HFF-Myc (cell line): ENCODE measurements at regions not wholly inside any gene's neighbourhood (a gene's known extent, or its start where the extent isn't known, plus 50 kb on each side); places are given as distances from the start of the nearest gene placed in this dataset.

Experiments
- DNase-seq: peaks from one replicate; pipeline ENCODE4 v3.0.0-alpha.2; 2011; ENCODE audit warnings: low read depth; ENCODE audit errors: extremely low read depth
- H3K4me3 ChIP-seq: replicated peaks from 2 replicates; pipeline ENCODE4 v1.5.1; 2011; ENCODE audit warnings: low read depth, mild to moderate bottlenecking, control low read depth, low read length
- TF ChIP-seq, protein P1 (sequence below): IDR thresholded peaks from 2 replicates; pipeline ENCODE4 v1.5.1; 2012; ENCODE audit warnings: mild to moderate bottlenecking, low read depth, low read length, control low read depth; ENCODE audit errors: missing control alignments

DNA sequence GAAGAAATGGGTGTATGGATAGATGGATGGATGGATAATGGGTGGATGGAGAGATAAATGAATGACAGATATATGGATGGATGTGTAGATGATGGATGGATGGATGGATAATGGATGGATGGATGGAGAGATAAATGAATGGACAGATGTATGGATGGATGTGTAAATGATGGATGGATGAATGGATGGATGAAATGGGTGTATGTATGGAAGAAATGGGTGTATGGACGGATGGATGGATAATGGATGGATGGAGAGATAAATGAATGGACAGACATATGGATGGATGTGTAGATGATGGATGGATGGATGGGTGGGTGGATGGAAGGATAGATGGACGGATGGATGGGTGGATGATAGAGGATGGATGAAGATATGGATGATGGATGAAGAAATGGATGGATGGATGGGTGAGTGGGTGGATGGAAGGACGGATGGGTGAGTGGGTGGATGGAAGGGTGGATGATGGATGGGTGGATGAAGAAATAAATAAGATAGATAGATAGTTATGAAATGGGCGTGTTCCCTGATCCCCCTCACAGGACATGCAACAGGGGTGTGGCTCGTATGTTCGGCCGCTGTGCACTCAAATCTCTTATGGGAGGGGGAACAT is 91.1 kb upstream of the NKX1-1 start:
- no peak for DNase-seq
- TF ChIP-seq, protein P1, sequence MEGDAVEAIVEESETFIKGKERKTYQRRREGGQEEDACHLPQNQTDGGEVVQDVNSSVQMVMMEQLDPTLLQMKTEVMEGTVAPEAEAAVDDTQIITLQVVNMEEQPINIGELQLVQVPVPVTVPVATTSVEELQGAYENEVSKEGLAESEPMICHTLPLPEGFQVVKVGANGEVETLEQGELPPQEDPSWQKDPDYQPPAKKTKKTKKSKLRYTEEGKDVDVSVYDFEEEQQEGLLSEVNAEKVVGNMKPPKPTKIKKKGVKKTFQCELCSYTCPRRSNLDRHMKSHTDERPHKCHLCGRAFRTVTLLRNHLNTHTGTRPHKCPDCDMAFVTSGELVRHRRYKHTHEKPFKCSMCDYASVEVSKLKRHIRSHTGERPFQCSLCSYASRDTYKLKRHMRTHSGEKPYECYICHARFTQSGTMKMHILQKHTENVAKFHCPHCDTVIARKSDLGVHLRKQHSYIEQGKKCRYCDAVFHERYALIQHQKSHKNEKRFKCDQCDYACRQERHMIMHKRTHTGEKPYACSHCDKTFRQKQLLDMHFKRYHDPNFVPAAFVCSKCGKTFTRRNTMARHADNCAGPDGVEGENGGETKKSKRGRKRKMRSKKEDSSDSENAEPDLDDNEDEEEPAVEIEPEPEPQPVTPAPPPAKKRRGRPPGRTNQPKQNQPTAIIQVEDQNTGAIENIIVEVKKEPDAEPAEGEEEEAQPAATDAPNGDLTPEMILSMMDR, result no peak
- H3K4me3 ChIP-seq, result no peak overlapping the region

DNA sequence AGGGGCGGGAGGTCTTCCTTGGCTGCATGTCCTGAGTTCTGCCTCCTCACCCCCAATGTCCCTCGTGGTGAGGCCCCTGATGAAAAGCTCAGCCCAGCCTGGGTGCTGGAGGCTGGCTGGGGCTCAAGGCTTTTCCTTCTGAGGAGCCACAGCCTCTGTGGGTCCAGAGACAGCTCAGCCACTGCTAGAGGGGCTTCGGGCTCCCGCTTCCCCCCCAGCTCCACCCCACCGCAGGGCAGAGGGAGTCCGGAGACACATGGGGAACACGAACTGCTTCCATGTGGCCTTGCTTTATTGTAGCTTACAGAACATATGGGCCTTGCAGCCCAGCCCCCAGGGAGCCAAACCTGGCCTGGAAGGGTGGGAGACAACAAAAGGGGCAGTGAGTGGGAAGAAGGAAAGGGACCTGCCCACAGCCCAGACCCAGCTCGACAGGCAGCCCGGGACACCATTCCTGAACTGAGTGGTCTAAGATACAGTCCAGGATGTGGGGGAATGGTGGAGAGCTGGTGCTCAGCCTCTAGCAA is 89.9 kb upstream of the NKX1-1 start:
- no peak overlapping the region for H3K4me3 ChIP-seq
- DNase-seq, result no peak
- TF ChIP-seq, protein P1, result no peak

DNA sequence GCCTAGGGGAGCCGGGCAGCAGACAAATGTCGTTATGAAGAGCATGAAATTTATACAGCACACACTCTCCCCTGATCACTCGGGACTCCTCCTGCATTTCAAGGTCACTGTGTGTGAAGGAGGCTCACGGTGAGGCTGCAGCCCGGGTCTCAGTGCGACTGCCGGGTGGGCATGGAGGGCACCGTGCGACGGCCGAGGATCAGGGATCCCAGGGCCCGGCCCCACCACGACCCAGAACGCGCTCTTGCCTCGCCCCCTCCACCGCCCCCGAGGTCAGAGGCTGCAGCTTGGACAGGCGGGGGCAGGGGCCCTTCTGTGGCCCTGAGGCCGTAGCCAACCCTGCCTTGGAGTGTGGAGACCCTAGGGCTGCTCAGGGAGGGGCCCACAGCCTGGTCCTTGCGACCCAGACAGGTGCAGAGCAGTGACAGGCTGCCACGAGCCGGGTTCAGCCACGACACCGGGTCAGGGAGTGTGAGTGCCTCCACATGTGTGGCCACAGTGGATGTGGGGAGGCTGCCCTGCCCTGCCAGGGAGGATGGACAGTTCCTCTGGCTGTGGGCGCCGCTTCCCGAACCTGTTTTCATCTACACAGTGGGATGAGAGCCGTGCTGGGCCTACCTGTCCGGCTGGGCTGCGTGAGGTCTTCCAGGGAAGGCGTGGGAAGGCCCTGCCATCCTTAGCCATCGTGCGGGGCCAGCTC is 89.3 kb upstream of the NKX1-1 start:
- DNase-seq, result no peak
- TF ChIP-seq, protein P1, result no peak
- H3K4me3 ChIP-seq, result no peak overlapping the region

DNA sequence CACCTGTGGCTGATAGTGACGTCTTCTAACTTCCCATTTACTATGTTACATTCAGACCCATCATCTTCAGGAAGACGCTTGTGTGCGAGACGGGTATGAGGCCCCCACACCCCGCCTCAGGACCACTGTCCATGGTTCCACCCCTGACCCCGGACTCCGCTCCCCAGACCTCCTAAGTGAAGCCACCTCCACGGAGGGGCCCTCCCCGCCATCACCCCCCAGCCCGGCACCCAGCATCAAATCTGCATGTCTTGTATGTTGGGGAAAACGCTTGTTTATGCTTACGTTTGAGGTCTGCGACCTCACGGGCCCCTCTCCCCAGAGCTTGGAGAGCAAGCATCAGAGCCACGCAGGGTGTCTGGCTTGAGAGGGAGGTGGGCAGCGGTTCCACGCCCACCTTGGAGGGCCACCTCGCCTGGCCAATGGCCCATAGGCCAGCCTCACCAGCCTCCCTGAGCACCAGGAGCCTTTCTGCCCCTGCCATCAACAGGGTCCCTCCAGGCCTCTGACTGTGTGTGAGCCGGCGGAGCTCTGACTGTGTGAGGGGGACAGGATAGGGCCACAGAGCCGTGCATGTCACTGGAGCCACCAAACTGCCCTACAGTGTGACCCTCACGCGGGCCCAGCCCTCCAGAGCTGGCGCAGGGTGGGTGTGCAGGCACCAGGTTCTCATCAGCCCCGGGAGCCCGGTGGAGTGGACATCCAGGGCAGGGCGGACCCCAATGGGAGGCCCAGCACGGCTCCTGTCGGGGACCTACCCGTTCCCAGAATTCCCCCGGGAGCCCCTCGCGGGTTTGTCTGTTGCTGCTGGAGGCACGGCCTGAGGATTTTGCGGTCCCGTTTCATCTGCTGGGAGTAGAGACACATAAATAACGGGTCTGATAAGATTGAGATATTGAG is 88.4 kb upstream of the NKX1-1 start:
- TF ChIP-seq, protein P1, result no peak

DNA sequence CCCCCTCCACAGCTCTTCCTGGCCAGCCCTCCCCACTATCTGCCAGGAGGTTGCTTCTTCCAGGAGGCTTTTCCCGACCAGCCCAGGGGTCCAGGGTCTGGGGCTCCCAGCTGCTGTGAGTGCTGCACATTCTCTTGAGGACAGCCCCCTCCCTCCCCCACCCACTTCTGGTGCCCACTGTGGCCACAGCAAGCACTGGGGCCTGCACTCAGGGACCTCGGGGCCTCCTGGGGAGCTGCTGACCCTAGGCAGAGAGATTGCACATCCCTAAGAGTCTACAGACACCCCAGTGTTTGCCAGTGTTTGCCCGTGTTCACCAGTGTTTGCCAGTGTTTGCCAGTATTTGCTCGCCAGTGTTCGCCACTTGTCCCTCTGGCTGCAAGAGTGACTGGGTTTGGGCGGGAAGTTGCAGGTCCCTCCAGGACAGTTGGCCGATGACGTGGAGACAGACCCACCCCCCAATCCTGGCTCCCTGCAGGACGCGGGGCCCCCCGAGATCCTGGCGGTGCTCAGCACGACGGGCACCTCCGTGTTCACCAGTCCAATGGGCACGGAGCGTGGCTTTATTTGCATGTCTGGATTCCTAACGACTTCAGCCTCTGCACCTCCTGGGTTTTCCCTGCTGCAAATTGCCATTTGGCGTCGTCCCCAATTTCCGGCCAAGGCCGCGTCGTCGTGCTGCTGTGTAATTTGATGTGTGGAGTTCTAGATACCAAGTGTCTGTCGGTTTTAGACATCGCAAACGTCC is 87.5 kb upstream of the NKX1-1 start:
- no peak for DNase-seq
- no peak overlapping the region for H3K4me3 ChIP-seq
- TF ChIP-seq, protein P1, result no peak

More for the DNA sequence above, 88.4 kb upstream of the NKX1-1 start:
- H3K4me3 ChIP-seq, result no peak overlapping the region
- DNase-seq, result no peak
